ENCODE measurements at regions not wholly inside any gene's neighbourhood (a gene's known extent, or its start where the extent isn't known, plus 50 kb on each side); places are given as distances from the start of the nearest gene placed in this dataset.
A peak's percentile ranks its signal among the peaks of the same experiment; 100 is the strongest.
"Not testable (repeated sequence)": the region's sequence is repeated elsewhere in the genome, so short reads cannot be mapped to it uniquely, and the experiment has no call there.

DNA sequence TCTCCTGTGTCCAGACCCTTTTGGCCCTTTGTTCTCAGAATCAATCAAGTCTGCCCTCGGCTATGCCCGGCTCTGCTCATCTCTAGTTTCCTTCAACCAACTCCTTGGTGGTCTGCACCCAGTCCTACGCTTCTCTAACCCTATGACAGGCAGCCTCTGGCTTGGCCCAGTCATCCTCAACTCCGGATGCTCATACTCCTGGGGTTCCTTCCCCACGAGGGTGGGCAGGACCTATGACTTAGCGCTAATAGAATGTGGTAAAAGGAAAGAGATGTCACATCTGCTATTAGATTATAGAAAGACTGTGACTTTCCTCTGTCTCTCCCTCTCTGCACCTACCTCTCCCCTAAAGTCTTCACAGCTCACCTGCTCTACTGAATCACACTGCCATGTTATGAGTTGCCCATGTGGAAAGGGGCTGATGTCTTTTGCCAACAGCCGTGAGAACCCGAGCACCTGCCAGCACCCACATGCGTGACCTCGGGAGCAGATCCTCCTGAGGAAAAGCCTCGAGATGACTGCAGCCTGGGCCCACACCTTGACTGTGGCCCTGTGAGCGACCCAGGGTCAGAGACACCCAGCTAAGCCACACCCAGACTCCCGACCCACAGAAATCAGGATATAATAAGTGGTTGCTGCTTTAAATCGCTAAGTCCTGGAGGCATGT, 334.9 kb downstream of the GADD45G start:
- no peak for DNase-seq (ENCODE audit: low read depth)

DNA sequence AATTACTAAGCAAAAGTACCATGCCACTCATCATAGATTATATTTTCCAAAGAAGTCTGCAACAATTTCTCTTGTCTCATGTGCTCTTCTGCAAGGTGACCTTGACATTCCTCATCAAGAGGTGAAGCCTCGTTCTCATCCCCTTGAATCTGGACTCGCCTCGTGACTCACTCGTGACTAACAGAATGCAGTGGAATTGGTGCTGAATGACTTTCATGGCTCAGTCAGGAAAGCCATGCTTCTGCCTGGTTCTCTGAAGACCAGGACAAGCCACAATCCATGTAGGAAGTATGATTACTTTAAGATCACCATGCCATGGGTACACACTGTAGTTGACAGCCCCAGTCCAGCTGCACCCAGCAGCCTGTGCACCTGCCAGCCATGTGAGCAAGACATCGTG, 335.8 kb downstream of the GADD45G start:
- DNase-seq (ENCODE audit: low read depth) = no peak

DNA sequence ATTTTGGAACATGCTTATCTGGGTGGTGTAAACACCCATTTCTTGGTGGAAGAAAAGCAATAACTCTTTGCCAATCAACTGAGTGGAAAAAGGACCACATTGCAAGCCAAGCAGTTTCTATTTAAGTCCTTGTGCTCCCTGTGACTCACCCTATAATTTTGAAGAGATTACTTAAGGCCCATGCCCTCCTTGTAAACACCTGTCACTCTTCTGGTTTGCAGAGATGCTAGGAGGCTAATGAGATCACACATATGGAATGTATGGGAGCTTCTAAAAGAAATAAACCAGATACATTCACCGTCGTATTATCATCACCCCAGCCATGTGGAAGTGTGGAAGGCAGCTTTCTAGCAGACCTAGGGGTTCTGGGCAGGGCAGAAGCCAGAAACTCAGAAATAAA, 337.1 kb downstream of the GADD45G start:
- peak; percentile 75 for DNase-seq (ENCODE audit: low read depth)

DNA sequence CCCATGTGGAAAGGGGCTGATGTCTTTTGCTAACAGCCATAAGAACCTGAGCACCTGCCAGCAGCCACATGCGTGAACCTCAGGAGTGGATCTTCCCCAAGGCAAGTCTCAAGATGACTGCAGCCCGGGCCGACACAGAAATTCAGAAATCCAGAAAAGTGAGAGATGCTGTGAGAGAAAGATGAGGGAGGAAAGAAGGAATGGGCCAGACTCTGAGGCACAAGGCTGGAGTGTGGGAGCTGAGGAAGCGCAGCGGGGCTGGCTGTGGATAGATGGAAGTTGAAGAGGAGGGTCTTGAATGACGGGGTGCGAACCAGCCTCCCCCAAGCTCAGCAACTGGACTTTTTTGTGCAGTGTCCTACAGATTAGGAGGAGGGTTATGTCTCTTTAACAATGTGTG, 337.8 kb downstream of the GADD45G start:
- DNase-seq (ENCODE audit: low read depth) = no peak

DNA sequence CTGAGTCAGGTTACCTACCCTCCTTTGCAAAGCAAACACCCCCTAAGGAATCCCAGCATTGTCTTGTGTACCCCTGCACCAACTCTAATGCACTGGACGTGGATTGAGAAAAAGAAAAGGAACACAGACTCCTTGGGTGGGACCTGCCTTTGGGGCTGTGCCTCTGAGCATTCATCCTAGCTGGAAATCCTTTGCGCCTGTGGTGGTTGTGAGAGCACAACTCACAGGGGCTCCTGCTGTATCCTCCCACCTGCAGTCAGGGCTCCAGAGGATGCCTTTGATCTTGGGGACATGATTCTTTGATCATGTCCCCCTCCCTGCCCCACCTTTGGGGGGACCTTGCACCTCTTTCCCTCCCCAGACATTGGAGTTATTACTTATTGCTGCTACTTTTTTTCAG, 338.5 kb downstream of the GADD45G start:
- no peak for DNase-seq (ENCODE audit: low read depth)

DNA sequence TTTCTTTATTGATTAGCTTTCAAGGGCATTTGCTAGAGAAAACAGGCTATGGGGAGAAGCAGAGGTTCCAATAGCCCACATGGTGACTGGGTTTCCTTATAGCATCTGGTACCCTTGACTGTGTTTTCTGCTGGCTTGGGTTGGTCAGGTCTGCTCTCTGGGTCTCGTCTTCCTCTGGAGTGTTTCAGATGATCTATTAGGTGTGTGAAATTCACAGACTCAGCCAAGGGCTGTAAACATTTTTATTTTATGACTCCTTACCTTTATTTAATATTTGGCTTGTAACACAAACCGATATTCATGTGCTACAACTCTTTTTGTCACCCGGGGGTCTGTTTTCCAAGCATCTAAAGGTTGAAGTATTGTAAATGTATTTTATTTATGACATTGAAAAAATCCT, 338.9 kb downstream of the GADD45G start:
- DNase-seq (ENCODE audit: low read depth) = no peak

DNA sequence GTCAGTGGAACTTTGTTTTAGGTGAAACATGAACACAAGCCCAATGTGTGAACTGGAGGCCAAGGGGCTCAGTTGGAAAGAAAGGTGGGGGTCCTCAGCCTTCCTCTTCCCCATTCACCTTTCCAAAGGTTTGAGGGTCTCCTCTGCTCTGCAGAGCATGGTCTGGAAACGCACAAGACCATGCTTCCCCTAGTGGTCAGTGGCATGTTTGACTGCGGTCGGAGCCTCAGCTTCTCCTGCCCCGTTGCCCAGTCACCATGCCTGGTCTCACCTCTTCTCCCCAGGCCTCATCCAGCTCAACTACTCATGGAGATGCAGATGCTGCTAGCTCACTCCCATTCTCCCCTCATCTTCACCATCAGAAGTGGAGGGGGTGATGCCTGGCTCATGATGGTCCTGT, 340.3 kb downstream of the GADD45G start:
- DNase-seq (ENCODE audit: low read depth) = no peak

DNA sequence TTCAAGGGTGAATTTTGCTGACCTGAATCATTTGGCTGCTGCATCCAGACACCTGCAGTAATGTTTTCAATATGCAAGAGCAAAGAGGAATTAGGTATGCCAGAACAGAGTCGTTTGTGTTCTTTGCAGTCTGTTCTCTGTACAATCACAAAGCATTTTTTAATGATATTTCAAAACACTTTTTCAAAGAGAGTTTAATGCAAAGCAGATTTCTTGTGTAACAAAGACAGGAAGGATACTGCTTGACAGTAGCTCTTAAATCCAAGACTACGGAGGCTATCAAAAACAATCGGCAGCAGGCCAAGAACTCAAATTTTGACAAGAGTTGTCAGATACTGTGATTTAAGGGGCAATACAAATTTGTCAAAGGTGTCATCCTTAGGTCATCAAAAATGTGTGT, 341.9 kb downstream of the GADD45G start:
- DNase-seq (ENCODE audit: low read depth) = no peak

DNA sequence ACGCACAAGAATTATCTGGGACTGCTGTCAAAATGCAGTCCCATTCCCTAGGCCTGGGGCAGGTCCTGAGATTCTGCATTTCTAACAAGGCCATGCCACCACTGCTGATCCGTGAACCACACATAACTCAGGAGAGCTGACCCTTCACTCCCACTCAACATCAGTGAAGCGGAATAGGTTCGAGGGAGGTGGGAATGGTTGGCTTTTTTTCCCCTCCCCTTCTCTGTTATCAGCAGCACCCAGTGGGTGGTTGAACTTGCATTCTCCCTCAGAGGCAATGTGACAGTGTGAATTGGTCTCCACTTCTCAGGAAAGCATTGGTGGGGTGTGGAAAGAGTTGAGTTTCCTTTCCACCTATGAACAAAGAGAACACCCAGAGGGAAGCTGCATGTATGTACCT, 344.3 kb downstream of the GADD45G start:
- no peak for DNase-seq (ENCODE audit: low read depth)

DNA sequence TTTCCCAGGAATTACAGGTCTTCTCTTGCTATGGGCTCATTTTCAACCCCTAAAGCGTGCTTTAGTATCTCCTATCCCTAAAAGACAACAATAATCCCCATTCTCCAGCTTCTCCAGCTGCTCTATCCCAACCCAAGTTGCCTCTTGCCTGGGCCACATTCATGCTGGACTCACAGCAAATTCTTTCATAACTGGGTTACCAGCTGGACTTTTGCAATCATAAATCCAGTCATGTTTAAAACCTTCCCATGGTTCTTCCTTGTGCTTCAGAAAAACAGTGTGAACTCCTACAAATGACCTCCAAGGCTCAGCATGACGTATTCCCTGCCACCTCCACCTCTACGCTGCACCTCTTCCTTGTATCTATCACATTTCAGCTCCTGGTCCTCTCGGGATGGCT, 346.9 kb downstream of the GADD45G start:
- DNase-seq (ENCODE audit: low read depth) = no peak

DNA sequence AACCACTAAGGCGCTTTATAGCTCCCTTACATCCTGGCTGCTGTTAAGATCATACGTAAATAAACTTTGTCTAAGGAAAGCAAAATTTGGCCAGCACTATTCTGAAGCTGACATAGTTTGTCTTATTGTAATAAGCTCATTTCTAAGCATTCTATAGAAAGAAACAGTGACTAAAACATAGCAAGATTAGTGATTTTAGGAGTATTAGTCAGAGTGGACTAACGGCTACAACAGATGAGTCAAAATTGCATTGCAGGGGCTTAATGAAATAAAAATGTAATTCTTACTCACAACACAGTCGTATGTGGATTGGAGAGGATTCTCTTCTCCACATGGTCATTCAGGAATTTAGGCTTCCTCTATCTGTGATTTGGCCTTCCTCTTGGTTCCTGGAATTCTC, 347.6 kb downstream of the GADD45G start:
- DNase-seq (ENCODE audit: low read depth) = no peak

DNA sequence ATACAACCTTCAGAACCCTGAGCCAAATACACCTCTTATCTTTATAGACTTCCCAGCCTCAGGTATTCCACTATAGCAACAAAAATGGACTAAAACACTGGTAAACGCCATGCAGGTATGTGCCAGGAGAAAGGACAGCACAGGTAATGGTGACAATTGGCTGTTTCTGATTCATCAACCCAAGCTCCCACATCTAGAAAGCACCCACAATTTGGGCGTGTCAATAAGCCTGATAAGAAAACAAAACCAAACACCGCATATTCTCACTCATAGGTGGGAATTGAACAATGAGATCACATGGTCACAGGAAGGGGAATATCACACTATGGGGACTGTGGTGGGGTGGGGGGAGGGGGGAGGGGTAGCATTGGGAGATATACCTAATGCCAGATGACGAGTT, 348.5 kb downstream of the GADD45G start:
- DNase-seq (ENCODE audit: low read depth) = not testable (repeated sequence)

DNA sequence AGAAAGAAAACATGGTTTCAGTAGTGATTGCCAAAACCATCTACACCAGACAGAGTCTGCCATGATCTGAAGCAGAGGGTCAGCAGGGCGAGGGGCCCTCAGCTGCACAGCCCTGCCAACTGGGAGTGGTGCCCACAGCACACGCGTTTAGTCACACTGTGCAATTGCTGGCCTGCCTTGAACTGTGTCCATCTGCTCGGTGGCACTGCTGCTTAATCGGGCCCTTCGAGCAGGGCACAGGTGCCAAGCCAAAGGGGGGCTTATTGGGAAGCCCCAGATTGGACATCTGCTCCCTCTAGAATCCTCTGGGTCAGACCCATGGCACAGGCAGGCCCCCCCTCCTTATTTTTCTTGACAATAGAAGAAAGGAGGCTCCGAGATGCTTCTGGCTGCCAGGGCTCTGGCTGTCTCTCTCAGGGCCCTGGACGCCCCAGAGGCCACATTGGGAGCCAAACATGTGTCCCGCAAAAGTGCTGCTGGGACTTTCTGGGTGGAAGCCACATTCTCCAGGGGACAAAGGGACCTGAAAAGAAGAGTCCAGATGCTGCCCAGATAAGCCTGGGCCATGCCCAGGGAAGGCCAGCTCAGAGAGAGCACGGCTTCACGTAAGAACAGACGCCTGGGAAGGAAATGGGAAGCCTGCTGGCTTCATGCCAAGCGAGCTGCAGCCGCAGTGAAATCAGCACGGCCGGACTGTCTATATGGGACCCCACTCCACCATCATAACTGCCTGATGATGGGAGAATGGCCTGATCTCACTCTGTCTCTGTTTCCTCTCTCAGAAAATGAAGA, 349.2 kb downstream of the GADD45G start:
- no peak for DNase-seq (ENCODE audit: low read depth)

DNA sequence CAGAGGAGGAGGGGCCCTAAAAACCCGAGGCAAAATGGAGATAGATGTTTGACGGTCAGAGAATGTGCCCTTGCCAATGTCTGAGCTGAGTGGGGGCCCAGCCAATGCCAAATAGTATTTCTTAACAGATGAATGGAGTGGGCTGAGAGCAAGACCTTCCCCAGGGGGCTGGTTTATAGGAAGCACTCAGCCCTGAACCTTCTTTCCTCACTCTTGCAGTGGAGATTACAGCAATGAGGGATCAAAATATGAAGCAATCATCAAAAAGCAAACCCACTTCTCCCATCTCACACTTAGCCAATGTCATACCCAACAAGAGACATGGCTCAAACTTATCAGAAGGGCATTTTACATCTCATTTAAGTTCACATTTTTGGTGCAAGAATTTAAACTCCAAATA, 350.3 kb downstream of the GADD45G start:
- no peak for DNase-seq (ENCODE audit: low read depth)

DNA sequence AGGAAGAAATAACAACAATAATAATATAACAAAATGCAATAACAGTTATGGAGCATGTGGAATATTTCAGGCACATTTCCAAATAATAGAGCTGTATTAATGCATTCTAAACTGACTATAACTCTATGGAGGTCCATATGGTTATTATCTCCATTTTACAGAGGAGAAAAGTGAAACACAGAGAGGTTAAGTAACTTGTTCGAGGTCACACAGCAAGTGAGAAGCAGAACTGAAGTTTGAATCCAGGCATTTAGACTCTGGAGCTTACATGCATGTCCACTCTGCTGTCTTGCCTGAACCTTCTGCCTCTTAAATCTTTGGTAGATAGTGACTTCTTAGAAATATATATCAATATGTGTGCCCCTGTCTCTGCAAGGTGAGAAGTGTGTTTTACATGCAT, 350.8 kb downstream of the GADD45G start:
- DNase-seq (ENCODE audit: low read depth) = no peak

DNA sequence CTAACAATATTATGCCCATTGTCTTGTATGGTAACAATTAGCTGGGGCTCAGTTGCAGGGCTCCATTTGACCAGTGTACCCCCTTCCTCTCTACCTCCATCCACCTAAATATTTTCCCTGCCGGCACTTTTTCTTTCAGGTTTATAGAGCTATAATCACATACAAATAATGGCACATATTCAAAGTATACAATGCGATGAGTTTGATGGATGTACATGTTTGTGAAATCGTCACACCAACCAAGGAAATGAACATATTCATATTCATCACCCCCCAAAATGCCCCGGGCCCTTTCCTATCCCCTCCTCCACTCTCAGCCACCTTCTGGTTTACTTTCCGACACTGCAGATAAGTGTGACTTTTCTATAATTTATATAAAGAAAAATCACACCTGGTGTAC, 351.5 kb downstream of the GADD45G start:
- no peak for DNase-seq (ENCODE audit: low read depth)

DNA sequence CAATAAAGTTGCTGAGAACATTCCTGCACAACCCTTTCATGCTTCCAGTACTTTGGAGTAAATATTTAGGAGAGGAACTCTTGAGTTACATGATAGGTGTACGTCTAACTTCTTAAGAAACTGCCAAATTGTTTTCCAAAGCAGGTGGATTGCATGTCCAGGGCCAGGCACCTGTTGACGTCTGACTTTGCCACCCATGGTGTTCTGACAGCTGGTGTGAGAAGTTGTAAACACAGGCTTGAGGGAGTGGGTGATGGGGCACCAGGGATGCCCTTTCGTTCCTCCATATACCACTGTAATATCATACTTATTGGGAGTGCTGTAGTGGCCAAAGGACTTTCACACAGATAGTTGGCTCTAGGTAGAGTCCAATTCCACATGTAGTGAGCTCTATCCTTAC, 352.1 kb downstream of the GADD45G start:
- no peak for DNase-seq (ENCODE audit: low read depth)

DNA sequence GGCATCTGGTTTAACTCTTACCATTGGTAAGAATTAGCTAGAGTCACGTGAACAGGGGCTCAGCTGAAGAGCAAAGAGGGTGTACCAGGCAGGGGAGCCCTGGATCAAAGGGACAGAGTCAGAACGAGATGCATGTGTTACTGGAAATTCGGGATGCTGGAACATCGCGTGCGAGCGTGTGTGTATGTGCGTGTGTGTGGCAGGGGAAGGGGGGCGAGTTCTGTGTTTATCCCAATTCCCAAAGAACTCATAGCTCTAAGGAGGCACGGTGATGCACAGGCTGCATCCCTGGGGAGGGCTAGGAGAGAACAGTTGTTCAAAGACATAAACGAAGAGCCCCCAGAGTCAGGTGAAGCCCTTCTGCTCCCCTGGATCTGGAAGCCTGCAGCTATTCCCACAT, 353.3 kb downstream of the GADD45G start:
- no peak for DNase-seq (ENCODE audit: low read depth)

DNA sequence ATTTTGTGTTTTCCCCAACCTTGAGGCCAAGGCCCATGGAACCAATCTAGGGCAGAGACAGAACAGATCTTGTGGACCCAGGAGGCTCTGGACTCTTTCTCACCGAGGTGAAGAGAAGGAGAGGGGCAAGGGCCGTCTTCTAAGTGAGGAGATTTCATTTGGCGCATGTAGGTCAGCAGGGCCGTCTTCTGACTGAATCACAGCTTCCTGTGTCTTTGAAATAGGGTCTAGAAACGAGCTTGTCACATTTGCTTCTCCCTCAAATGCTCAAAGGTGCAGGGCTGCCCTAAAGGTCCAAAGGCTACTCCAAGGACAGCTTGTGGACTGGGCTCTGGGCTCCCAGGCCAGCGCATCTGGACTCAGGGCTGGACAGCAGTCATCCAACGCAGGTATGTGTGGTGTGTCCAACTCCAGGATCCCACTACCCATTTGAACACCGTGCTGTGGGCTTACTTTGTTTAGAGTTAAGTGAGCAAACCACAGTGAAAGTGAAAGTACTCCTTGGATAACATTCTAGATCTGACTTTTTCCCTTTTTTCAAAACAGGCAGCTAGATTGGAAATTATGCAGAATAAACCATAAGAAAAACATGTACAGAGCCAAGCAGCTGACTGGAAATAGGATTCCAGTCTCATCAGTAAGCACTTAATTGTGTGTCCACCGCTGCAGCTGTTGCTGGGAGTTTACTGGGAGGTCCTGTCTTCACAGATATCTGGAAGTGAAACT, 357.0 kb downstream of the GADD45G start:
- no peak for DNase-seq (ENCODE audit: low read depth)

DNA sequence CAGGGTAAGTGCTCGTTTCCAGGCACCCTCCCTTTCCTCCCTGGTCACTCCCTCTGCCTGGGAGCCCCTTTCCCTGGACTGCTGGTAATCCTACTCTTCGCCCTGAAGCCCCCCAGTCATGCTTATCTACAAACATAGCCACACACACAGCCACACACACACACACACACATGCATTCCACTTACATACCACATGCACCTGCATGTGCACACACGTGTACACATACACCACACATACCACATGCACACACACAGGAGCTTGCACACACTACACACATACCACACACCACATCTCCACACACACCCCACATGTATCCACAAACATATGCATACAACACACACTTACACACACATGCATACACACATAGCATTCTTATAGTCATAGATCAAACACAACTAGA, 358.5 kb downstream of the GADD45G start:
- no peak for DNase-seq (ENCODE audit: low read depth)

DNA sequence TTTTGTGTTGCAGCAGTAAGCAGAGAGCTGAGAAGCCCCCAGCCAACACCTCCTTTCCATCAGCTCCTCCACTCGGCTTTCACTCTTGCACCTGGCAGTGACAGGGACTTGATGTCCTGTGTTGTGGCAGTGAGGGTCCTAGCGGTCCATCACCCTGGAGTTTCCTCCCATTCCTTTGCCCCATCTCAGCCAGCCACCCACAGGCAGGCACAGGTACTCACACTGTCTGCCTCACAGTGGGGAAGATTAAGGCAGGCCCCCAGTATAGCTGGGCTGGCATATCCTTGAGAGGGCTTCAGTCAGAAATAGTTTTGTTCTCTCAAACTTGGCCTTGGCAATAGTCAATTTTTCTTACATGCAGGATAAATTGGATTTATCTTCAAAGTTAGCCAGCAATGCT, 362.7 kb downstream of the GADD45G start:
- no peak for DNase-seq (ENCODE audit: low read depth)

DNA sequence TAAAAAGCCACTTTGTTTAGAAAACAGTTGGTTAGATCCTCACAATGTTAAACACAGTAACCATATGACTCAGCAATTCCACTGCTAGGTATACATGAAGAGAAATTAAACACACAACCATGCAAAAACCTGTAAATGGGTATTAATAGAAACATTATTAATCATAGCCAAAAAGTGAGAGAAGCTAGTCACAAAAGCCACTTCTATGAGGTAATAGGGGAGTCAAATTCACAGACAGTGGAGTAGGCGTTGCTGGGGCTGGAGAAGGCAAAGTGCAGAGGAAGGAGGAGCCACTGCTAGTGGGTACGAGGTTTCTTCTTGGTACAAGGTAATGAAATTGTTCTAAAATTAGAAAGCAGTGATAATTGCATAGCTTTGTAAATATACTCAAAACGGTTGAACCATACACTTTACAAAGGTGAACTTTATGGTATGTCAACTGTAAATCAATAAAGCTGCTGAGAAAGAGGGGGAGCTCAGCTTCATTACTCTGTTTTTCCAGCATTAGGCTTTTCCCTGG, 364.4 kb downstream of the GADD45G start:
- DNase-seq (ENCODE audit: low read depth) = no peak
